ENCODE measurements at regions not wholly inside any gene's neighbourhood (a gene's known extent, or its start where the extent isn't known, plus 50 kb on each side); places are given as distances from the start of the nearest gene placed in this dataset.

DNA sequence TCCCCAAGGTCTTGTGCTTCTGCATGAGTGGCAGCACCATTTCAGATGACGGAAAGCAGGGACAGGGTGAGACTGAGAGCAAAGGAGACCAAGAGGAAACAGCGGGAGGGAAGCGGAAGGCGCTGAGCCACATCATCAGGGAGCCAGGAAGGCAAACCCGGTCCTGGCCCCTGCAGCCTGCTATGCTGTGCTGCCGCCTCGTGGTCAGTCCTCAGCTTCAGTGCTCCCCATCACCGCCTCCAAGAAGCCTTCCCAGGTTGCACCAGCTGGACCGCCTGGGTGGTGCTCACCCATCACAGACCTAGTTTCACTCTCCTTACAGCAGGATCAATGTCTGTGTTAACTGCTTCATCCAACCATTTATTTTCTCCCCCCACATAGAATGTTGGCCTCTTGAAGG lies 73.0 kb upstream of the PHF21B start:
- TF ChIP-seq CTCF (IDR thresholded peaks at IDR 0.05) (no peak), POLR2A (IDR thresholded peaks at IDR 0.05) (no peak)

Data from uterus (tissue), 2 donors.